Adrenal gland (tissue), 5 donors: ENCODE measurements at regions not wholly inside any gene's neighbourhood (a gene's known extent, or its start where the extent isn't known, plus 50 kb on each side); places are given as distances from the start of the nearest gene placed in this dataset.

Source experiments
- CTCF ChIP-seq, 6 experiments: fragments of 450-650 bp in 4 of 6; fragments of 200-600 bp in 2 of 6; sonication (generic) in 1 of 6; IDR thresholded peaks; 1 replicate in 5 of 6; 2 replicates in 1 of 6; pipeline versions ENCODE4 v1.5.1 to v1.8.0; 2016 to 2021; ENCODE audit warnings: antibody characterized with exemption in 6 of 6, mild to moderate bottlenecking in 2 of 6, moderate library complexity in 1 of 6
- POLR2A ChIP-seq, 2 donors: fragments of 450-650 bp; IDR thresholded peaks; one replicate each; pipeline ENCODE4 v1.6.1; 2017; ENCODE audit warnings: antibody characterized with exemption in 2 of 2, mild to moderate bottlenecking in 2 of 2, moderate library complexity in 1 of 2
- donor health status: DM: no; HTN: no; CAD: no.

DNA sequence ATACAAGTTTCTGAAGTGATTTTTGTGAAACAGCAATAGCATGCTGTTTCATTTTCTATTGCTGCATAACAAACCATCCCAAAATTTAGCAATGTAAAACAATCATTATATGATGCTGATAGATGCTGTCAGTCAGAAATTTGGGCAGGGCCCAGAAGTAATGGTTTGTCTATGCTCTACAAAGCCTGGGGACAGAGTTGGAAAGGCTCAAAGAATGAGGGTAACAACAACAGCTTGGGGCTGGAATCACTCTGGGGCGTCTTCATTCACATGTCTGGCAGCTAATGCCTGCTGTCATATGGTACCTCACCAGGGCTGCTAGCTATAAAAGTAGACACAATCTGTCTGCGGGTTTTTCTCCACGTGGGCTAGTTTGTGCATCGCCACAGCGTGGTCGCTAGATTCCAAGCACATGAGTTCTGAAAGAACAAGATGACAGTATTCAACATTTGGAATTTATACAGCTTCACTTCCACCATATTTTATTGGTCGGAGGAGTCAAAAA lies 176.5 kb downstream of the BMP4 start:
- TF ChIP-seq CTCF (IDR thresholded peaks at IDR 0.05) (no peak), POLR2A (IDR thresholded peaks at IDR 0.05) (no peak)
